ENCODE measurements at regions not wholly inside any gene's neighbourhood (a gene's known extent, or its start where the extent isn't known, plus 50 kb on each side); places are given as distances from the start of the nearest gene placed in this dataset.

DNA sequence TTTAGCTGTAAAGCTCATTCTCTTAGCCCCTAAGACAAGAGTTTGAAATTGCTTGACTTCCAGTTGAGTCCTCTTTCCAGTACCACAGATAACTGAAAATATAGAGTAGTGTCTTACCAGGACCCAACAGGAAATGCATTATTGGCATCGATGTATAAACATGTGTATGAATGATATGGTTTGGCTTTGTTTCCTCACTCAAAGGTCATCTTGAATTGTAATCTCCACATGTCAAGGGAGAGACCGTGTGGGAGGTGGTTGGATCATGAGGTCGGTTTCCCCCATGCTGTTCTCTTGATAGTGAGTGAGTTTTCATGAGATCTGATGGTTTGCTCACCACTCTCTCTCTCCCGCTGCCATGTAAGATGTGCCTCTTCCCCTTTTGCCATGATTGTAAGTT lies 745.0 kb downstream of the TMEM182 start:
- Histone ChIP-seq H3K27ac (no peak overlapping the region), H3K9me3 (no peaks in the 10 kb centered on the region), H3K4me1 (no peaks in the 10 kb centered on the region), H3K4me3 (no peak overlapping the region), H3K36me3 (no peaks in the 10 kb centered on the region), H3K27me3 (ENCODE audit: low read depth) (no peaks in the 10 kb centered on the region)
- ATAC-seq (no peak), DNase-seq (no peak)
- TF ChIP-seq, protein P1, sequence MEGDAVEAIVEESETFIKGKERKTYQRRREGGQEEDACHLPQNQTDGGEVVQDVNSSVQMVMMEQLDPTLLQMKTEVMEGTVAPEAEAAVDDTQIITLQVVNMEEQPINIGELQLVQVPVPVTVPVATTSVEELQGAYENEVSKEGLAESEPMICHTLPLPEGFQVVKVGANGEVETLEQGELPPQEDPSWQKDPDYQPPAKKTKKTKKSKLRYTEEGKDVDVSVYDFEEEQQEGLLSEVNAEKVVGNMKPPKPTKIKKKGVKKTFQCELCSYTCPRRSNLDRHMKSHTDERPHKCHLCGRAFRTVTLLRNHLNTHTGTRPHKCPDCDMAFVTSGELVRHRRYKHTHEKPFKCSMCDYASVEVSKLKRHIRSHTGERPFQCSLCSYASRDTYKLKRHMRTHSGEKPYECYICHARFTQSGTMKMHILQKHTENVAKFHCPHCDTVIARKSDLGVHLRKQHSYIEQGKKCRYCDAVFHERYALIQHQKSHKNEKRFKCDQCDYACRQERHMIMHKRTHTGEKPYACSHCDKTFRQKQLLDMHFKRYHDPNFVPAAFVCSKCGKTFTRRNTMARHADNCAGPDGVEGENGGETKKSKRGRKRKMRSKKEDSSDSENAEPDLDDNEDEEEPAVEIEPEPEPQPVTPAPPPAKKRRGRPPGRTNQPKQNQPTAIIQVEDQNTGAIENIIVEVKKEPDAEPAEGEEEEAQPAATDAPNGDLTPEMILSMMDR (IDR thresholded peaks at IDR 0.05) = no peak
- intact Hi-C loops (cut with DNase I) = no loop called here

DNA sequence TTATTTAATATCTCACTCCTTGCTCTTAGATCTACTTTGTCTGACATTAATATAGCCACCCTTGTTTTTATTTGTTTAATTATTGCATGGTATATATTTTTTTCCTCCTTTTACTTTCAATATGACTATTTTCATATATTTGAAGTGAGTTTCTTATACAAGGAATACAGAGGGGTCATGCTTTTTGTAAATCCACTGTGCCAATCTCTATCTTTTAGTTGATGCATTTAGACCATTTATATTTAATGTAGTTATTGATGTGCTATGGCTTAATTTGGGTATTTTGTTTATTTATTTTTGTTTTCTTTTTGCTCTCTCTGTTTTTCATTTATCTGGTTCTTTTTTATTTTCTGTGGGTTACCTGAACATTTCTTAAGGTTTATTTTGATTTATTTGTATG lies 750.6 kb downstream of the TMEM182 start:
- no peak overlapping the region for H3K27ac ChIP-seq
- no peak for DNase-seq
- H3K27me3 ChIP-seq (ENCODE audit: low read depth) = no peaks in the 10 kb centered on the region
- no peaks in the 10 kb centered on the region for H3K36me3 ChIP-seq
- intact Hi-C loops (cut with DNase I) = no loop called here
- H3K4me1 ChIP-seq = no peaks in the 10 kb centered on the region
- no peaks in the 10 kb centered on the region for H3K9me3 ChIP-seq
- no peak for ATAC-seq
- TF ChIP-seq, protein P1 (IDR thresholded peaks at IDR 0.05) = no peak
- H3K4me3 ChIP-seq = no peak overlapping the region

DNA sequence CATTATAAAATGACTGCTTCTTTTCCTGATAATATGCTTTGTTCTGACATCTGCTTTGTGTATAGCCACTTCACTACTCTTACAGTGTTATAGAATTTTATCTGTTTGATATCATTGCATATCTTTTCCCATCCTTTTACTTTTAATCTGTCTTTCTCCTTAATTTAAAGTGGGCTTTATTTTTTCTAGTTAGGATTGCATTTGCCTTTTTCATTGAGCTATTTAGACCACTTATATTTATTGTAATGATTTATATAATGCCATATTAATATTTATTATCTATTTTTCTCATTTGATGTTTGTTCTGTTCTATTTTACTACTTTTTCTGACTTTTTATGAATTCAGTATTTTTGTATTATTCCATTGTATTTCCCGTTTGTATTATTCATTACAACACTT lies 758.7 kb downstream of the TMEM182 start:
- H3K9me3 ChIP-seq = no peaks in the 10 kb centered on the region
- TF ChIP-seq, protein P1 (IDR thresholded peaks at IDR 0.05) = no peak
- intact Hi-C loops (cut with DNase I) = no loop called here

GRCh38 chr2:103525756-103526155 lies 763.9 kb downstream of the TMEM182 start:
- intact Hi-C loops (cut with DNase I) = no loop called here

More for the DNA sequence above, 758.7 kb downstream of the TMEM182 start:
- no peak for ATAC-seq
- Histone ChIP-seq H3K4me1 (no peaks in the 10 kb centered on the region), H3K4me3 (no peak overlapping the region), H3K27ac (no peak overlapping the region), H3K27me3 (ENCODE audit: low read depth) (no peaks in the 10 kb centered on the region), H3K36me3 (no peaks in the 10 kb centered on the region)
- no peak for DNase-seq

DNA sequence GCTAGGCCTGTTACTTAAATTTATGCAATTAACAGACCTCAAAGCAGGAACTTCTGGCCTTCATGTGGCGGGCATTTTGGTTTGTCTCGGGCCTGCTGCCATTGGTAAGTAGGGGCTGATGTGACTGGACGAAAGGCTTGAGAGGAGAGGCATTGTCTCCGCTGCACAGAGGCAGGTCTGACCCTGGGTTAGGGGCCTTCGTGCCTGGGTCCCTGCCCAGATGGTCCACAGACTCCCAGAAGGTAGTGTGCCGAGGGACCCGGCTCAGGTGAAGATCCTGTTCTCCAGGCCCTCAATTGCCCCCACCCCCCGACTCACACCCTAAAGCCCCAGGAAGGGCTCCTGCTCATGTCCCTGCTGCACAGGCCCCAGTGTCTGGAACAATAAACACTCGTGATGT lies 764.9 kb downstream of the TMEM182 start:
- Histone ChIP-seq H3K27me3 (ENCODE audit: low read depth) (no peaks in the 10 kb centered on the region), H3K4me1 (no peaks in the 10 kb centered on the region), H3K36me3 (no peaks in the 10 kb centered on the region), H3K4me3 (no peak overlapping the region), H3K27ac (no peak overlapping the region), H3K9me3 (no peaks in the 10 kb centered on the region)
- no peak for ATAC-seq
- intact Hi-C loops (cut with DNase I) = no loop called here
- TF ChIP-seq, protein P1 (IDR thresholded peaks at IDR 0.05) = no peak
- no peak for DNase-seq

More at GRCh38 chr2:103525756-103526155, 763.9 kb downstream of the TMEM182 start:
- Histone ChIP-seq H3K4me3 (no peak overlapping the region), H3K4me1 (no peaks in the 10 kb centered on the region), H3K27ac (no peak overlapping the region), H3K27me3 (ENCODE audit: low read depth) (no peaks in the 10 kb centered on the region), H3K9me3 (no peaks in the 10 kb centered on the region), H3K36me3 (no peaks in the 10 kb centered on the region)
- DNase-seq = no peak
- no peak for ATAC-seq
- TF ChIP-seq, protein P1 (IDR thresholded peaks at IDR 0.05) = no peak

GRCh38 chr2:103527278-103527677 lies 765.4 kb downstream of the TMEM182 start:
- no peak overlapping the region for H3K27ac ChIP-seq
- intact Hi-C loops (cut with DNase I) = no loop called here
- TF ChIP-seq, protein P1 (IDR thresholded peaks at IDR 0.05) = no peak
- no peaks in the 10 kb centered on the region for H3K36me3 ChIP-seq
- H3K9me3 ChIP-seq = no peaks in the 10 kb centered on the region
- no peak overlapping the region for H3K4me3 ChIP-seq
- H3K4me1 ChIP-seq = no peaks in the 10 kb centered on the region
- no peak for ATAC-seq
- DNase-seq = no peak
- no peaks in the 10 kb centered on the region for H3K27me3 ChIP-seq (ENCODE audit: low read depth)

All from lower lobe of right lung (tissue), 2 donors.